ENCODE measurements at regions not wholly inside any gene's neighbourhood (a gene's known extent, or its start where the extent isn't known, plus 50 kb on each side); places are given as distances from the start of the nearest gene placed in this dataset.
"Not testable (repeated sequence)": the region's sequence is repeated elsewhere in the genome, so short reads cannot be mapped to it uniquely, and the experiment has no call there.

DNA sequence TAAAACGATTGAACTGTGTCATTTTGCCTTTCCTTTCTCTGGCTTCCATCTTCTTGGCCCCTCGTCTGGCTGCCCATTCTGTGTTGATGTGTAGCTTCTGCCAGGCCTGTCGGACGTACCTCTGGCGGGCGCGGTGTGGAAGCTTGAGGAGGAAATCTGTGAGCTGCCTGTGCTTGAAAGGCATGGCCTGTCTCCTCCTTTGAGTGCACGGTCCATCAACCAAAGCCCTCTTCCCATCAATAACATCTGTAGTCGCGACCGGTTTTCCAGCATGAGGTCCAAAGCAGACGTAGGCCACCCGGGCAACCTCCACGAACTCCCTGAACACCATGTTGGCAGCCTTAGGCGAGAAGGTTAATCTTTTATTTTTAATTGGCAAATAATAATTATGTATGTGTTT, 202.7 kb downstream of the CRLF2 start:
- DNase-seq = no peak

DNA sequence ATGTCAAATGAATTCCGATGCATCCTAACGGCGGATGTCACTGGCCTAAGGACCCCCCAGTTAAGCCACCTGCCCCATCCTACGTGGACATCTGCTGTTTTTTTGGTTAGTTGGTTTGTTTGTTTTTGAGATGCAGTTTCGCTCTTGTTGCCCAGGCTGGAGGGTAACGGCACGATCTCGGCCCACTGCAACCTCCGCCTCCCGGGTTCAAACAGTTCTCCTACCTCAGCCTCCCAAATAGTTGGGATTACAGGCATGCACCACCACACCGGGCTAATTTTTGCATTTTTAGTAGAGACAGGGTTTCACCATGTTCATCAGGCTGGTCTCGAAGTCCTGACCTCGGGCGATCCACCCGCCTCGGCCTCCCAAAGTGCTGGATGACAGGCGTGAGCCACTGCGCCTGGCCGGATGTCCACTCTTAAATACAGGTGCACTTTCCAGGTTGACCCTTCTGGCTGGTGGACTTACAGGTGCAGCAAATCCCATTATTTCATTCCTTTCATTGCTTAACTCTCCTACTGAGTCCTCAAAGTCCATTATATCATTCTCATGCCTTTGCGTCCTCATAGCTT, 206.2 kb downstream of the CRLF2 start:
- DNase-seq = no peak

DNA sequence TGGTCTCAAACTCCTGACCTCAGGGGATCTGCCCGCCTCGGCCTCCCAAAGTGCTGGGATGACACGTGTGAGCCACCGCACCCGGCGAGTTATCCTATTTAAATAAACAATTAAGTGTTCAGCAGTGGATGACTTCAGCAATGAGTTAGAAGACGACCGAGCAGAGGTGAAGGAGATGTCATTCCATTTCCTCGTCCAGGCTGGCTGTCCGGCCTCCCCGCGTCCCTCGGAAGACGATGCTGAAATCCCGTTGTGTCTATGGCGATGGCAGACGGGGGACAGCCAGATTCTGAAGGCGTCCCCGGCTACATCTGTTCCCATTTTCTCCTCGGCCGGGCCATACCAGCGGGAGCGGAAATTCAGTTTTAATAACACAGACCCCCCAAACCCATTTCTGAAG, 209.8 kb downstream of the CRLF2 start:
- DNase-seq = no peak

DNA sequence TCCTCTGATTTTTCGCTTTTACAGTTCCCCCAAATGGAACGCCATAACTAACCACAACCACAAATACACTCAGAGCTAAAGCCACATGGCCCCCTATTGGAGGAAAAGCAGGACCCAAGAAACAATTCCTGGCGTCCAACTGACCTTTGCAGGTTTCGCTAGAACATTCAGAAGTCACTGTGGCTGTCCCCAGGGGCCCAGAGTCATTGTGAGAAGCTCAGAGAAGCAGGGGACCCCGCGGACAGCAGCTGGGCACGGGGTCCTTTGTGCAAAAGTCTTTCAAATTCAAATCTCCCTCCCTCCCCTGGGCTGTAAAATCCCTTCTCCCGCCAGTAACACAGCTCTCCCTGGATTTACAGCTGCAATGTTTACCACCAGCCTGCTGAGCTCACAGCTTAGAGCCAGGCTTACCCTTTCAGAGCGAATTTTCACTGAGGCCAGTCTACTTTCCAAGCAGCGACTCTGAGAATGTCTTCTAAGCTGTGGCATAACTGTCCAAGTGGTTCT, 214.8 kb downstream of the CRLF2 start:
- DNase-seq = no peak

DNA sequence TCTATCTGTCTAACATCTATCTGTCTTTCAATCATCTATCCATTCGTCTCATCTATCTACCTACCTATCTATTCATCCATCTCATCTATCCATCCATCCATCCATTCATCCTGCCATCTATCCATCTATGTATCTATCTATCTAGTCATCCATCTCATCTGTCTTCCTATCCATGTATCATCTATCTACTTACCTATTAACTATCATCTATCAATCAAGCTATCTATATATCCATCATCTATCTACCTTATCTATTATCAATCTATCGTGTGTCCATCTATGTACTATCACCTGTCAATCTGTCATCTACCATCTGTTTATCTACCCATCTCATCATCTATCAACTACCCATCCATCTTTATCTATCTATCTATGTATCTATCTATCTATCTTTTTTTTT, 217.7 kb downstream of the CRLF2 start:
- DNase-seq = no peak

DNA sequence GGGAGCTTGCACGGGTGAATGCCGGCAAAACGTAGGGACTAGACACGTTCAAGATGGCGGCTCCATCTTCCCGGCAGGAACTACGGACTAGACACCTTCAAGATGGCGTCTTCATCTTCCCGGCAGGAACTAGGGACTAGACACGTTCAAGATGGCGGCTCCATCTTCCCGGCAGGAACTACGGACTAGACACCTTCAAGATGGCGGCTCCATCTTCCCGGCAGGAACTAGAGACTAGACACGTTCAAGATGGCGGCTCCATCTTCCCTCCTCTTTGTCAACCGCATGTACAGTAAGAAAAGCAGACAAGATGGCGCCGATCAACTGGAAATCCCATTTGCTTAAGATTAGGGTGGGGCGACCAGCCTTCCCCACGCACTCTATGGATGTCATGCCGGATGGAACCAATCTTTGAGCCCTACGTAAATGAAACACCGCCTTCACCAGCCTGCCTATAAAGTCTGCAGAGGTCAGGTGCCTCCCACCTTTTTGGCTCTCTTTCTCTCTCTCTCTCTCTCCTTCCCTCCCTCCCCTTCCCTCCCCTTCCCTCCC, 222.4 kb downstream of the CRLF2 start:
- DNase-seq = peak; percentile 22

DNA sequence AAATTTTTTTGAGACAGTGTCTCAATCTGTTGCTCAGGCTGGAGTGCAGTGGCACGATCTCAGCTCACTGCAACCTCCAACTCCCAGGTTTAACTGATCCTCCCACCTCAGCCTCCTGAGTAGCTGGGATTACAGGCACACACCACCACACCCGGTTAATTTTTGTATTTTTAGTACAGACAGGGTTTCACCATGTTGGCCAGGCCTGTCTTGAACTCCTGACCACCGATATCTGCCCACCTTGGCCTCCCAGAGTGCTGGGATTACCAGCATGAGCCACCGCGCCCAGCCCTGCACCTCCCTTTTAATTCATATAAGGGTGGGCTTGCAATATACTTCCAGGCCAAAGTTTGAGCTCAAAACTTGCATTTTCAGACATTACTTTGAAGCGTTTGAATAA, 223.9 kb downstream of the CRLF2 start:
- DNase-seq = not testable (repeated sequence)

DNA sequence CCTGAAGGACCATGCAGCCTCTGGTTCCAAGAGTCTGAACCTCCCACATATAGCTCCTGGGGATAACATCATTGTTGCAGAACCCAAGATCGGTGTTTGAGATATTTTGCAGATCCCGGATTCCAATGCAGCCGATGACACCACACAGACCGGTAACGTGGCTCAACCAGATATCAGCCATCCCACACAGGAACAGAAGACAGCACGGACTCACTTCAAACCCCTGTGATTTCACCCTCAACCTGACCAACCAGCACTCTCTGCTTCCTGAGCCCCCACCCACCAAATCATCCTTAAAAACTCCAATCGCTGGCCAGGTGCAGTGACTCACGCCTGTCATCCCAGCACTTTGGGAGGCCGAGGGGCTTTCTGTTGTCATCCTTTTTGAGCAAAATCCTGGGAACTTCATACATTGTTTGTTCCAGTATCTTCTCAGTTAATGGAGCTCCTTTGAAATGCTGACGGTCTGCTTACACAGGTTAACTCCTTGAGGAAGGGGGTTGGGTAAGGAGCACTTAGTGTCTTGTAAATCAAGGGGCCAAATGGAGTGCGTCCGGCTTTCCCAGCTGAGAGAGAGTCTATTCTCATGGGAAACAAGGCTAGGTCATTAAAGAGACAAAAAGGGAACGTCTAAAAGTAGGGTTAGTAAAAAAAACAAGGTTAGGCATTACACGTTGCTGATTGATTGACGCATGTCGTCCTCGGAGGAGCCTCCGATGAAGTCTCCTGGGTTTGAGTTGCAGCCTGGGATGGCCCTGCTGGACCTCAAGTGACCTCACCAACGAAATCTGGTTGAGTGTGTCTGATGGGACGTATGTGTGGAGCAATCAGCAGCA, 230.4 kb downstream of the CRLF2 start:
- no peak for DNase-seq

DNA sequence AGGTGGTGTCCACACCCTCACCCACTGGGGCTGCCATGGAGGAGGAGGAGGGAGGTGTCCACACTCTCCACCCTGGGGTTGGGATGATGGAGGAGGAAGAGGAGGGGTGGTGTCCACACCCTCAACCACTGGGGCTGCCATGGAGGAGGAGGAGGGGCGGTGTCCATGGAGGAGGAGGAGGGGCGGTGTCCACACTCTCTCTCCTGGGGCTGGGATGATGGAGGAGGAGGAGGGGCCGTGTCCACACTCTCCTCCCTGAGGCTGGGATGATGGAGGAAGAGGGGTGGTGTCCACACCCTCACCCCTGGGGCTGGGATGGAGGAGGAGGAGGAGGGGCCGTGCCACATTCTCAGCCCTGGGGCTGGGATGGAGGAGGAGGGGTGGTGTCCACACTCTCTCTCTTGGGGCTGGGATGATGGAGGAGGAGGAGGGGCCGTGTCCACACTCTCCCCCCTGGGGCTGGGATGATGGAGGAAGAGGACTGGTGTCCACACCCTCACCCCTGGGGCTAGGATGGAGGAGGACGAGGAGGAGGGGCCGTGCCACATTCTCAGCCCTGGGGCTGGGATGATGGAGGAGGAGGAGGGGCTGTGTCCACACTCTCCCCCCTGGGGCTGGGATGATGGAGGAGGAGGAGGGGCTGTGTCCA, 231.7 kb downstream of the CRLF2 start:
- no peak for DNase-seq

DNA sequence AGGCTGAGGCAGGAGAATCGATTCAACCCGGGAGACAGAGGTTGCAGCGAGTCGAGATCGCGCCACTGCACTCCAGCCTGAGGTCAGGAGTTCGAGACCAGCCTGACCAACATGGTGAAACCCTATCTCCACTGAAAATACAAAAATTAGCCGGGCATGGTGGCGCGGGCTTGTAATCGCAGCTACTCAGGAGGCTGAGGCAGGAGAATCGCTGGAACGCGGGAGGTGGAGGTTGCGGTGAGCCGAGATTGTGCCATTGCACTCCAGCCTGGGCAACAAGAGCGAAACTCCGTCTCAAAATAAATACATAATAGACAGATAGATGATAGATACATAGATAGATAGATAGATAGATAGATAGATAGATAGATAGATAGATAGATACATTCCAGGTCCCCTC, 233.3 kb downstream of the CRLF2 start:
- DNase-seq = not testable (repeated sequence)

DNA sequence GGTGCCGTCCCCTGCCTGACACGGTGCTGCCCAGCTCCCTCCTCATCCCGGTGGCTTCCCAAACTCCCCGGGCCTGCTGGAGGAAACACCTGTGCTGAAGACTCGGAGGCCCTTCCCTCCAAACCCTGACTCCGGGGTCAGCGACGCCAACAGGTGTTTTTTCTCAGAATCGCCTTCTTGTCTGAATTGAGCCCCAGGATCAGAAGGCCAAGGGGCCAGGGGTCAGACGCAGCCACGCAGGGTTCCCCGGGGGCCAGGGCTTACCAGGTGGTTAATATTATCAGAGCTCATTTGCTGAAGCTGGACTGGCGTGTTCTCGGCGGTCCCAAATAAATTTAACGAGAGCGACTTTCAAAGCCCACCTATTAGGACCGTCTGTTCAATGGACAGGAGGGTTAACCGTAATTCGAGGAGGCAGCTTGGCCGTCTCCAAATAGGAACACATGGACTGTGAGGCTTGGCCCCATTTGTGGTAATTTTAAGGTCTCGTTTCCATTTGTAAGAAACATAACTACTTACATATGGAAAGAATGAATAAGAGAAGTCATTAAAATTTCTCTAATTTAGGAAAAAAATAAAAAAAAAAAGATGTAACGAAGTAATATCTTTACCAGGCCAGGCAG, 239.3 kb downstream of the CRLF2 start:
- no peak for DNase-seq

DNA sequence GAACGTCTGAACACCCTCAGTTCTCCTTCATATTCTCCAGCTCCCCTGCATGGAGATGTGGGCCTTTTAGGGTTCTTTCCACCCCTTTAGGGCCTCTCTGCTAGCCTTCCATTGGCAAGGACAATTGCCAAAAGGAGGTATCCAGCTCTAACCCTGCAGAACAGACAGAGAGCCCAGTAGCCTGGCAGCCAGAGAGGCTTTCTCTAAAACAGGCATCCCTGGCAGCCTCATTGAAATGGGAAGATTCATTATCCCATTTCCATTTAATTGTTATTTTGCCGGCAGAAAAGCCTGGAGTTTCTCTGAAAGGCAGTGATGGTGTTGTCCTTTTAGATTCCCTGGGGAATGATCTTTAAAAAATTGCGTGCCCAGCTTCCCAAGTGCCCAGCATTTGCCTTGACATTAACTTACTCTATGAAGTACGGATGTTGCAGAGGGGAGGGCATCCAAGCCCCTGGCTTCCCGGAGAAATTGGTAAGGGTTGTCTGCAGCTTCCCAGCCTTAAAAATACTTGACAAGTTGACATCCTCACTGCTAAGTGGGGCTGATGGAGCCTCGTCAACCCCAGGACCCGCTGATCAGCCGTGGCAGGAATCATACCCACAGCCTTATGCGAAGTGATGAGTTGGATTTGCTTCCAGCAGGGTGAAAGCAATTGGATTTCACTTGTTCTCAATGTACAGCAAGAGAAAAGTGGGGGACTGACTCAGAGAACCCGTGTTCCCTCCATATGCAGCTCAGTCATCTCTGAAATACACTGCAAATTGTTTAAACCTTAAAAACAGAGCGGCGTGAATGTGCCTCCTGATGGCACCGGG, 244.1 kb downstream of the CRLF2 start:
- DNase-seq = no peak

DNA sequence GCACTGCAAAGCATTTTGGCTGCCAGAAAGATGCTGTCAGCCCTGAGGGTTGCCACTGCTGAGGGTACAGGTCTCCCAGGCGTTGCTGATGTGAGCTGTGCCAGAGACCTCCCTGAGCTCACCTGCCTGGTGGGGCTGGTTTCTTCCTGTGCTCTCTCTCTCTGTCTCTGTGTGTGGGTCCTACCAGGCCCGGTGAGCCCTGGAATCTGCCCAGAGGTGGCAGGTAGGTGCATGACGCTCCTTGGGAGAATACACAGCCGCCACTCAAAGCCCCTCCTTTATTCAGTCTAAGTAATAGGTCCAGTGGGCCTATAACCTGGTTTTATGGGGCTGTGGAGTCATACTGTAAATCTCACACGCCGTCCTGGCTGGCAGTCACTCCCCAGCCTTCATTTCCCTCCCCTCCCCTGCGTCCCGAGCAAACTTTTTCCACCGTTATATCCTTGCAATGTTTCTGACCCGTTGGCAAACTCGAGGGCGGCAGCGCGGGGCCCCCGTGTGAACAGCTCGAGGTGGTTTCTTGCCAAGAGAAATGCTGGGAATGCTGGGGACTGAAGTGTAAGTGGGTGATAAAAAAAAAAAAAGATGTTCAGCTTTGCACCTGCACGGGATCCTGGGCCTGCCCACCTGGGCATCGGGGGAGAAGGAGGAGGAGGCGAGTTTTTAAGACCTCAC, 245.9 kb downstream of the CRLF2 start:
- DNase-seq = no peak

DNA sequence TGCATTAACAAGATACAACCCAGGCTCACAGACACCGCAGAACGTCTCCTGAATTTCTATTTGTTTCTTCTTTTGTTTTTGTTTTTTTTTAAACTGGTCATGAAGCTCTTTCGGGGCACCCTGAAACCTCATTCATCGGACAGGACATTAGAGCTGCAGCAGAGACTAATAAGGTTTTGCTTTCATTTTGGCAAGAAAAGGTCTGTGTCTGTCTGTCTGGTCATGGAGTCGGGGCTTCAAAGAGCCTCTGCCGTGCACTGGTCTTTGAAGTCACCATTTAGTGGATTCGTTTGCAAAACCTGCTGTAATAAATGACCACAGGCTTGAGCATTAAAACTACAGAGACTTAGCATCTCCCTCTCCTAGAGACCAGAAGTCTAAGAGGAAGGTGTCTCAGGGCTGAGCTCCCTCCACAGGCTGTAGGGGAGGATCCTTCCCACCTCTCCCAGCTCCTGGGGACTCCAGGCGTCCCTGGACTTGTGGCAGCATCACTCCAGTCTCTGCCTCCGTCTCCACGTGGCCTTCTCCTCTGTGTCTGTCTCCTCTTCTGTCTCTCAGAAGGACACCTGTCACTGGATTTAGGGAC, 247.5 kb downstream of the CRLF2 start:
- no peak for DNase-seq

DNA sequence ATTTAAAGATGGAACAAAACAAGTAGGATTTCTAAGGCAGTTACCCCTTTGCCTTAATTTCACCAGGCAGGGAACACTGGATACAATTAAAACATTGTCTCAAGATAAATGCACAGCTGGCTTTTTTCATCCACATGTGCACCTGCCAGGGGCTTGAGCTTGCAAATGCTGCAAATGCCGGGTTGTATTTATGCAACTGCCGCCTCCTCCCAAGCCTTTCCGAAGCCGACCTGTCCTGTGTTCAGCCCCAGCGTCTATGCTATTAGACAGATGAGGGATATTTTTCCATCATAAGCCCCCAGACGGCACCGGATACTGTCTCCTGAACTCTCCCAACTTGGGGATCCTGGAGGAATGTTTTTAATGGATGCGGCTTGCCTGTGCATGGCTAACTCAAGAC, 251.6 kb downstream of the CRLF2 start:
- no peak for DNase-seq

DNA sequence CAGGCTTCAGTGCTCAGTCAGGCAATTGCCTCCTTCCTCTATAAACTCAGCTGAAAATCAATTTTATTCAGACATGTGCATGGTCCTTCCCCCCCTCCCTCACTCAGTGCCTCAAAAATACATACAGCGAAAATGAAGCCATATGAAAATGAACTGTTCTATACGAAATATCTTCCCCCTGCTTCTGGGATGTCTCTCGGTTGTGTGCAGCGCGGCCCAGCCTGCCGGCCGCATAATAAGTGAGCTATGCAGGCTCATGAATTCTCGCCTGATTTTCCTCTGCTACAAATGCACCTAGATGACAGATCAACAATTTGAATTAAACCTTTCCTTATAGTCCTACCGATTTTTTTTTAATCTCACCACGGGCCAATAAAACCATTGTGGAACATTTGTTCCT, 252.9 kb downstream of the CRLF2 start:
- DNase-seq = no peak

DNA sequence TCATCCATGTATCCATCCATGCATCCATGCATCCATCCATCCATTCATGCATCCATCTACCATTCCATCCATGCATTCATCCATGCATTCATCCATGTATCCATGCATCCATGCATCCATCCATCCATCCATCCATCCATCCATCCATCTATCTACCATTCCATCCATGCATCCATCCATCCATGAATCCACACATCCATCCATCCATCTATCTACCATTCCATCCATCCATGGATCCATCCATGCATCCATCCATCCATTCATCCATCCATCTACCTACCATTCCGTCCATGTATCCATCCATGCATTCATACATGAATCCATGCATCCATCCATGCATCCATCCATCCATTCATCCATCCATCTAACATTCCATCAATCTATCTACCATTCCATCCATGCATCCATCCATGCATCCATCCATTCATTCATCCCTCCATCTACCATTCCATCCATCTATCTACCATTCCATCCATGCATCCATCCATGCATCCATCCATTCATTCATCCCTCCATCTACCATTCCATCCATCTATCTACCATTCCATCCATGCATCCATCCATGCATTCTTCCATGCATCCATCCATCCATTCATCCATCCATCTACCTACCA, 257.2 kb downstream of the CRLF2 start:
- DNase-seq = not testable (repeated sequence)

DNA sequence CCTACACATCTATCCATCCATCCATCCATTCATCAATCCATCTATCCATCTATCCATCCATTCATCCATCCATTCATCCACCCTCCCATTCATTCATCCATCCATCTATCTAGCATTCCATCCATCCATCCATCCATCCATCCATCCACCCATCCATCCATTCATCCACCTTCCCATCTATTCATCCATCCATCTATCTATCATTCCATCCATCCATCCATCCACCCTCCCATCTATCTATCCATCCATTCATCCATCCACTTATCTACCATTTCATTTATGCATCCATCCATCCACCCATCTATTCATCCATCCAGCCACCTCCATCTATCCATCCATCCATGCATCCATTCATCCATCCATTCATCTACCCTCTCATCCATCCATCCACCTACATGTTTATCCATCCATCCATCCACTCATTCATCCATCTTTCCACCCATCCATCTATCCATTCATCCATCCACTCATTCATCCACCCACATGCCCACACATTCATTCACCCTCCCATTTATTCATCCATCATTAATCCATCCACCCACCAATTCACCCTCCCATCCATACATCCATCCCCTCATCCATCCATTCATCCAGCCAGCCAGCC, 258.5 kb downstream of the CRLF2 start:
- no peak for DNase-seq

DNA sequence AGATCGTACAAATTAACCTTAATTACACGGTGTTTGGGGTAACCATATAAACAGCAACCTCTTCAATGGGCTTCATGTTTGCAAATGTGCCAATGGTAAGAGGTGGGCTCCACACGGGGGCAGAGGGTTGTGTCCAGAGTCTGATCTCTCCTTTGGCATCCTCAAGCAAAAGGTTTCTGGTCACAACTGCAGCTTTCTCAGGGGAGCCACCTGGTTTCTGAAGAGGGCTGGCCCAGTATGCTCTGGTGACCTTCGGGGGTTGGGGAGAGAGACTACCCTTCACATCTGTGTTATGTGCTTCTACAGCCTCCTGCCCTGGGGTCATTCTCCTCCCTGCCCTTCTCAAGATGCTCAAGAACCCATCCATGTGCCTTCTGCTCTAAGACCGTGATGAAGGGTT, 259.6 kb downstream of the CRLF2 start:
- no peak for DNase-seq

DNA sequence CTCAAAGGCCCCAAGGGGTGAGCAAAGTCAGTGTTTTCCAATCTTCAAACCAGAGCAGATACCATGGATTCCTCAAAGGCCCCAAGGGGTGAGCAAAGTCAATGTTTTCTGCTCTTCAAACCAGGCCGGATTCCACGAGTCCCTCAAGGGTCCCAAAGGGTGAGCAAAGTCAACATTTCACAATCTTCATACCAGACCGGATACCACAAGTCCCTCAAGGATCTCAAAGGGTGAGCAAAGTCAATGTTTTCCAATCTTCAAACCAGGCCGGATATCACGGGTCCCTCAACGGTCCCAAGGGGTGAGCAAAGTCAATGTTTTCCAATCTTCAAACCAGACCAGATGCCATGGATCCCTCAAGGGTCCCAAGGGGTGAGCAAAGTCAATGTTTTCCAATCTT, 265.2 kb downstream of the CRLF2 start:
- DNase-seq = not testable (repeated sequence)
